NB4 (cell line): ENCODE measurements at regions not wholly inside any gene's neighbourhood (a gene's known extent, or its start where the extent isn't known, plus 50 kb on each side); places are given as distances from the start of the nearest gene placed in this dataset.

Experiments used
- CTCF ChIP-seq: IDR thresholded peaks from one replicate; pipeline ENCODE4 v1.5.1; 2012; ENCODE audit warnings: low read depth, low read length
- MYC ChIP-seq: IDR thresholded peaks from 2 replicates; pipeline ENCODE4 v1.6.1; 2011; ENCODE audit warnings: low read depth, low read length
- POLR2A ChIP-seq: IDR thresholded peaks from 2 replicates; pipeline ENCODE4 v1.6.1; 2011; ENCODE audit warnings: mild to moderate bottlenecking; ENCODE audit not compliant: insufficient read length; ENCODE audit errors: extremely low read depth

GRCh38 chr1:193660428-193660827, 474.0 kb upstream of the B3GALT2 start:
- TF ChIP-seq MYC (no peak), CTCF (no peak), POLR2A (no peak)
